Choroid plexus epithelial cell (primary cell): ENCODE measurements at regions not wholly inside any gene's neighbourhood (a gene's known extent, or its start where the extent isn't known, plus 50 kb on each side); places are given as distances from the start of the nearest gene placed in this dataset.

Experiments used
- DNase-seq: peaks from one replicate; pipeline ENCODE4 v3.0.0-alpha.2; 2010; ENCODE audit warnings: low read depth
- H3K4me3 ChIP-seq: 2 replicates; pipeline ENCODE4 v1.5.1; 2011; ENCODE audit warnings: low read depth, mild to moderate bottlenecking, control low read depth, low read length, moderate library complexity
- TF ChIP-seq, protein P1 (sequence below): conservative IDR thresholded peaks from 2 replicates; pipeline ENCODE4 v1.5.1; 2011; ENCODE audit warnings: low read depth, mild to moderate bottlenecking, control low read depth, inconsistent platforms, low read length, moderate library complexity

DNA sequence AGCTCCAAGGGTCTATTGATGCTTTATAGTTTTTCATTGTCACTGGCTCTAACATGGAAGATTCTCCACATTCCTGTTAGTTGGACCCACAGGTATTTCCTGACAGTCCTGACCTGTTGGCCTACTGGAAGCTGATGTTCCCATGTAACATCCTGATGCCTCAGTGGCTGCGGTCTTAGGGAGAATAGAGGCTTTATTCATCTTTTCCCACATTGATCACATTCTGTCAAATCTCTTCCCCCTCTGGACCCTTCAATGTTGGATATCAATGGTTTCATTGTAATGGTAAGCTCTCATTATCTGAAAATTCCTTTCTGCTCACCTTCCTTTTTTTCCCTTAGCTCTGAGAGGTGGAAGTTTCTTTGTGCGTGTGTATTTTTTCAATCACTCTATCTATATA is 280.9 kb upstream of the TBX3 start:
- TF ChIP-seq, protein P1, sequence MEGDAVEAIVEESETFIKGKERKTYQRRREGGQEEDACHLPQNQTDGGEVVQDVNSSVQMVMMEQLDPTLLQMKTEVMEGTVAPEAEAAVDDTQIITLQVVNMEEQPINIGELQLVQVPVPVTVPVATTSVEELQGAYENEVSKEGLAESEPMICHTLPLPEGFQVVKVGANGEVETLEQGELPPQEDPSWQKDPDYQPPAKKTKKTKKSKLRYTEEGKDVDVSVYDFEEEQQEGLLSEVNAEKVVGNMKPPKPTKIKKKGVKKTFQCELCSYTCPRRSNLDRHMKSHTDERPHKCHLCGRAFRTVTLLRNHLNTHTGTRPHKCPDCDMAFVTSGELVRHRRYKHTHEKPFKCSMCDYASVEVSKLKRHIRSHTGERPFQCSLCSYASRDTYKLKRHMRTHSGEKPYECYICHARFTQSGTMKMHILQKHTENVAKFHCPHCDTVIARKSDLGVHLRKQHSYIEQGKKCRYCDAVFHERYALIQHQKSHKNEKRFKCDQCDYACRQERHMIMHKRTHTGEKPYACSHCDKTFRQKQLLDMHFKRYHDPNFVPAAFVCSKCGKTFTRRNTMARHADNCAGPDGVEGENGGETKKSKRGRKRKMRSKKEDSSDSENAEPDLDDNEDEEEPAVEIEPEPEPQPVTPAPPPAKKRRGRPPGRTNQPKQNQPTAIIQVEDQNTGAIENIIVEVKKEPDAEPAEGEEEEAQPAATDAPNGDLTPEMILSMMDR: no peak
- DNase-seq: no peak
- H3K4me3 ChIP-seq: no peak overlapping the region

DNA sequence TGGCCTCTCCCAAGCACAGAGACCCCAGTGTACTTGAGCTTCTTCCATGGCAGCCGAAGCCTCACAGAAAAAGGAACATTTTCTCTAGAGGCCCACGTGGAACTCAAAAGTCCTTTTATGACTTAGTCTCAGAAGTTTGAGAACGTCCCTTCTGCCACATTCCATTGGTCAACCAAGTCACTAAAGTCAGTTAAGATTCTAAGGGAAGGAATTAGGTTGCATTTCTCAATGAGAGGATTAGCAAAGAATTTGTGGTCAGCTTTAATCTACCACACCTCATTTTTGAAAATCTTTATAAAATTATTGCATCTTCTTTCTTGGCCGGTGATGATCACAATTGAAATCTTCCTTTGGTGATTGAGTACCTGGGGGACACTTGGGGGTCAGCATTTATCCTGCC is 279.9 kb upstream of the TBX3 start:
- TF ChIP-seq, protein P1: no peak
- no peak overlapping the region for H3K4me3 ChIP-seq
- no peak for DNase-seq

DNA sequence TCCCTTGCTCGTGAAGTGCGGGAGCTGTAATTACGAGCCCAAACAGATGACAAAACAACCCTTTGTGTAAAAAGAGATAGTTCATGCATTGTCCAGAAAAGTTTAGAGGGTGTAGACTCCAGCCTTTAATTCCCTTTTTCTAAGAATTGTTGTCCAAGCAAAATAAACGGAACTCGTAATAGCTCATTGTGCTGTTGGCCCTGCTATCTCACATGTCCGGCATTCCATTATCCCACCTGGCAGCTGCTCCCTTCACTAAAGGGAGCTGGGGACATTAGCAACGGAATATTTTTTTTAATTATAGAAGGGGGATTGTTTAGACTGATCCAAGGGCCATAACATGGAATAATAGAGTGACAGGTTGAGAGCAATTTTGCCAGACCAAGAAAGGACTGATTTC is 277.5 kb upstream of the TBX3 start:
- H3K4me3 ChIP-seq: no peak overlapping the region
- no peak for DNase-seq
- TF ChIP-seq, protein P1: no peak

DNA sequence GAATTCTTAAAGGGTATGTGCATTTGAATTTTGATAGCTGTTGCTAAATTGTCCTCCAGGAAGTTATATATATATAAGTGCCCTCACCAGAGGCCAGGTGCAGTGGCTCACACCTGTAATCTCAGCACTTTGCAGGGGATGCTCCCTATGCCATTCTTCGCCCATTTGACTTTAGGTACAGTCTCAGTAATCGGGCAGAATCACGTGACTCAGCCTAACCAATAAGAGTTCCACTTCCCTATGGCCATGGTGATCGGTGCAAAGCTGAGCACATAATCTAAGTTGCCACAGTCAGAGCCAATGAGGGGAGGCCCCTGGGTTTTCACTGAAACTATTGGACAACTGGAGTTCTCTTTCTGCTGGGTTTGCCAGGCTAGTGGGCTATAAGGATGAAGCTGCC is 274.6 kb upstream of the TBX3 start:
- DNase-seq: no peak
- no peak overlapping the region for H3K4me3 ChIP-seq
- TF ChIP-seq, protein P1: no peak

DNA sequence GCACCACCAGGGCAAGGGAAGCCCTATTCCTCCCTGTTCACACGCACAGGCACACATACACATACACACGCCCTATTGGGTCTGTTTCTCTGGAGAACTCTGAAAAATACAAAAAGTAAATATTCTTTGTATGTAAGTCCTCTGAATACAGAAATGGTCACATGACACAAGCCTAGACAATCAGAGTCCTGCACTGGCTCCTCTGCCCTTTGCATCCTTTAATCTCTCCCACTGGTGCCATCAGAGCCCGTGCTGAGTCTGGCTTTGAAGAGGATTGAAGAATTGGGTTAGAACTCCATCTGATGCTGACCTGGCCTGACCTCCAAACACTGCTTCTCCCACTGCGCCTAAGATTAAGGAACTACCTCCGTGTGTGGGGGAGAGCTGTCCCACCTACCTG is 273.2 kb upstream of the TBX3 start:
- TF ChIP-seq, protein P1: no peak
- no peak overlapping the region for H3K4me3 ChIP-seq
- no peak for DNase-seq

DNA sequence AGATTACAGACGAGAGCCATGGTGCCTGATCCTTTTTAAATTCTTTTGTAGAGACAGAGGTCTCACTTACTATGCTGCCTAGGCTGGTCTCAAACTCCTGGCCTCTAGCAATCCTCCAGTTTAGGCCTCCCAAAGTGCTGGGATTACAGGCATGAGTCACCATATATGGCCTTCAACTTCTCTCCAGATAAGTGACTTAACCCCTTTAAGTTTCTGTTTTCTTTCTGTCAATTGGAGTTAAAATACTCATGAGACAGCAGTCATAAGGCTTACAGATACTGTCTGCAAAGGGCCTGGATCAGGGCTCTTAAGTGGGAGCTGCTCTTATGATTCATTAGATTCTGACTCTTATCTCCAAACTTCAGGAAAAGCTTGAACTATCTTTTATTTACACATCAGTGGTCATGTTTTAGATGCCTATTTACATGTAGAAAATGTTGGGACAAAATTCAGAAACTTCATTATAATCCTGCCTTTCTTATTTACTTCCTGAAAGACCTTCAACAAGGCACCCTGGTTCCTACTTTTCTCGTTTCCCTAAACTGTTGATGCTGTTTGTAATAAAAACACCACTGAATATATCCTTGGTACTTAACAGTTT is 271.5 kb upstream of the TBX3 start:
- H3K4me3 ChIP-seq: no peak overlapping the region
- TF ChIP-seq, protein P1: no peak
- peak; percentile 43 for DNase-seq

DNA sequence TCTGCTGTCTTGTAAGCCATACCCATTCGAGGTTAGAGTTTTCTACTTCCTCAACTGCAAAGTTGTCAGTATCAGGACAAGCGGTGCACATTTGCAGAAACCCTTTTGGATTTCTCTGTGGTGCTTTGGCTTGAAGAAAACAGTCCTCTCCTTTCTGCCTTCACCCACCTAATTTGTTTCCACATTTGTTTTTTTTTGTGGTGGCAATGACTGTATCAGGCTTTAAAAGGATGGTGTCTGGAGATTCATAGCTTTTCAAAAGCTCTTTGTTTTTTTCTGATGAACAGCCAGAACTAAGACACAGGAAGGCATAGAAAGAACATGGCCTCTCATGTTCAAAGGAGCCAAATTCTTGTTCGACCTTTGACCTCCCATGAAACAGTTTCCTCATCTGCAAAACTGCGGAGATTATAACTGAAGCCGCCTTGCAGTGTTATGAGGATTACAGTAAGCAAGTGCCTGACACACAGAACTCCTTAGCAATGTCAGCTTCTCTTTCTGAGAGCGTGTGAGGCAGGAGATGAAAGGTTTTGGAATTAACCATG is 270.6 kb upstream of the TBX3 start:
- no peak overlapping the region for H3K4me3 ChIP-seq
- TF ChIP-seq, protein P1: no peak
- DNase-seq: no peak
